OCI-LY3 (cell line): ENCODE measurements at regions not wholly inside any gene's neighbourhood (a gene's known extent, or its start where the extent isn't known, plus 50 kb on each side); places are given as distances from the start of the nearest gene placed in this dataset.

ENCODE experiments used
- H2AFZ ChIP-seq: fragments of 200-600, 300-600 bp; shearing (Covaris generic); 2 replicates; pipeline ENCODE4 v1.6.0; 2014; ENCODE audit warnings: antibody characterized with exemption, low read depth, low read length
- H3K27ac ChIP-seq: fragments of 200-600, 300-600 bp; sonication (generic); 2 replicates; pipeline ENCODE4 v1.5.1; 2014; ENCODE audit warnings: mild to moderate bottlenecking, low read length, moderate library complexity, mixed read lengths
- H3K27me3 ChIP-seq: fragments of 200-600, 300-600 bp; sonication (generic); 2 replicates; pipeline ENCODE4 v1.6.1; 2014; ENCODE audit warnings: low read depth, low read length, mixed read lengths
- H3K36me3 ChIP-seq: fragments of 200-600, 300-600 bp; sonication (generic); replicated peaks from 2 replicates; pipeline ENCODE3; 2014; ENCODE audit warnings: low read depth, low read length, mixed read lengths
- H3K4me1 ChIP-seq: fragments of 300-600, 200-600 bp; sonication (generic); 2 replicates; pipeline ENCODE4 v1.6.1; 2014; ENCODE audit warnings: low read length, mixed read lengths
- H3K4me2 ChIP-seq: fragments of 200-600, 300-600 bp; sonication (generic); 2 replicates; pipeline ENCODE4 v1.6.1; 2014; ENCODE audit warnings: low read length, mixed read lengths
- H3K4me3 ChIP-seq: fragments of 300-600, 200-600 bp; sonication (generic); 2 replicates; pipeline ENCODE4 v1.5.1; 2014; ENCODE audit warnings: antibody characterized with exemption, mild to moderate bottlenecking, low read length, moderate library complexity
- H3K79me2 ChIP-seq: fragments of 300-600, 200-600 bp; shearing (Covaris generic); 2 replicates; pipeline ENCODE4 v1.6.1; 2014; ENCODE audit warnings: mild to moderate bottlenecking, low read length, mixed read lengths
- H3K9ac ChIP-seq: fragments of 300-600, 200-600 bp; shearing (Covaris generic); 2 replicates; pipeline ENCODE4 v1.6.0; 2014; ENCODE audit warnings: mild to moderate bottlenecking, low read length, moderate library complexity
- H3K9me3 ChIP-seq: fragments of 200-600, 300-600 bp; shearing (Covaris generic); 2 replicates; pipeline ENCODE4 v1.6.1; 2014; ENCODE audit warnings: low read length, mixed read lengths; ENCODE audit not compliant: insufficient read depth
- H4K20me1 ChIP-seq: fragments of 200-600, 300-600 bp; sonication (generic); 2 replicates; pipeline ENCODE4 v1.6.1; 2016; ENCODE audit warnings: low read length, mixed read lengths; ENCODE audit not compliant: insufficient read depth
- CTCF ChIP-seq: fragments of 200-600, 300-600 bp; sonication (generic); IDR thresholded peaks from 2 replicates; pipeline ENCODE4 v1.5.1; 2014; ENCODE audit warnings: antibody characterized with exemption, low read length, low read depth
- EZH2phosphoT487 ChIP-seq: fragments of 200-600 bp; shearing (Covaris generic); IDR thresholded peaks from 2 replicates; pipeline ENCODE4 v1.6.1; 2018; ENCODE audit warnings: antibody characterized with exemption, mixed run types, low read depth

GRCh38 chr10:28790146-28790545 is 112.8 kb downstream of the BAMBI start:
- Histone ChIP-seq H3K9me3 (no peaks in the 10 kb centered on the region), H3K4me3 (peak overlapping the region; percentile 68), H2AFZ (peak overlapping the region; percentile 41; the same call in 1 of the 2 replicates), H3K9ac (peak overlapping the region; percentile 29), H4K20me1 (no peaks in the 10 kb centered on the region), H3K27me3 (no peaks in the 10 kb centered on the region), H3K4me2 (peak overlapping the region; percentile 93), H3K79me2 (no peaks in the 10 kb centered on the region), H3K27ac (peak overlapping the region; percentile 94), H3K4me1 (peaks cover 47% of the 10 kb centered on the region), H3K36me3 (no peaks in the 10 kb centered on the region)
- no peak for TF ChIP-seq CTCF

DNA sequence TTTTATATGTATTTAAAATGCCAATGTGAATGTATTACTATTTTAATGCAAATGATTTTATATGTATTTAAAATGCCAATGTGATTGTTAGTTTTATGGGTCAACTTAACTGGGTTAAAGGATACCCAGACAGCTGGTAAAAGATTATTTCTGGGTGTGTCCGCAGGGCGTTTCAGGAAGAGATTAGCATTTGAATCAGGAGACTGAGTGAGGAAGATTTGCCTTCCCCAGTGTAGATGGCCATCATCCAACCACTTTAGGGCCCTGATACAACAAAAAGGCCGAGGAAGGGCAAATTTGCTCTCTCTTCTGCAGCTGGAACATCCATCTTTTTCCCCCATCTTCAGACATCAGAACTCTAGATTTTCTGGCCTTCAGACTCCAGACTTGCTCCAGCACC is 116.2 kb downstream of the BAMBI start:
- H3K36me3 ChIP-seq, result no peaks in the 10 kb centered on the region
- H3K27ac ChIP-seq, result no peak overlapping the region
- H3K4me3 ChIP-seq, result no peak overlapping the region
- H4K20me1 ChIP-seq, result no peaks in the 10 kb centered on the region
- H3K4me1 ChIP-seq, result peaks cover 33% of the 10 kb centered on the region
- no peaks in the 10 kb centered on the region for H3K27me3 ChIP-seq
- no peak overlapping the region for H3K9ac ChIP-seq
- TF ChIP-seq EZH2phosphoT487 (no peak), CTCF (no peak)
- H3K79me2 ChIP-seq, result no peaks in the 10 kb centered on the region
- H2AFZ ChIP-seq, result no peak overlapping the region
- no peak overlapping the region for H3K4me2 ChIP-seq
- no peaks in the 10 kb centered on the region for H3K9me3 ChIP-seq

DNA sequence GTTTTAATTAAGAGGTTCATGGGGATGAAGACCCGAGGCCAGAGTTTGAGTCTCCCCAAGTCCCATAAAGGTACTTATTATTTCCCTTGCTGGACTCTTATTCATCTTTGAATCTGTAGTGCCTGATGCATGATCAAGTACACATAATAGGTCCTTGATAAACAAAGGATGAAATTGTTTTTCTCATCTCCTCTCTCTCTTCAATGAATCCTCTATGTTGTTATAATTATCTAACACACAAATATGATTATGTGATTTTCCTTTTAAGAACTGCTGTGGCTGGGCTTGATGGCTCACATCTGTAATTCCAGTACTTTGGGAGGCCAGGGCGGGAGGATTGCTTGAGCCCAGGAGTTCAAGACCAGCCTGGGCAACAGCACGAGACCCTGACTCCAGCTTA is 117.7 kb downstream of the BAMBI start:
- Histone ChIP-seq H3K36me3 (no peaks in the 10 kb centered on the region), H3K4me1 (peaks cover 18% of the 10 kb centered on the region), H3K4me2 (no peak overlapping the region), H3K79me2 (no peaks in the 10 kb centered on the region), H3K4me3 (no peak overlapping the region), H3K9me3 (no peaks in the 10 kb centered on the region), H3K9ac (no peak overlapping the region), H3K27me3 (no peaks in the 10 kb centered on the region), H4K20me1 (no peaks in the 10 kb centered on the region), H2AFZ (no peak overlapping the region), H3K27ac (no peak overlapping the region)
- TF ChIP-seq CTCF, result no peak

DNA sequence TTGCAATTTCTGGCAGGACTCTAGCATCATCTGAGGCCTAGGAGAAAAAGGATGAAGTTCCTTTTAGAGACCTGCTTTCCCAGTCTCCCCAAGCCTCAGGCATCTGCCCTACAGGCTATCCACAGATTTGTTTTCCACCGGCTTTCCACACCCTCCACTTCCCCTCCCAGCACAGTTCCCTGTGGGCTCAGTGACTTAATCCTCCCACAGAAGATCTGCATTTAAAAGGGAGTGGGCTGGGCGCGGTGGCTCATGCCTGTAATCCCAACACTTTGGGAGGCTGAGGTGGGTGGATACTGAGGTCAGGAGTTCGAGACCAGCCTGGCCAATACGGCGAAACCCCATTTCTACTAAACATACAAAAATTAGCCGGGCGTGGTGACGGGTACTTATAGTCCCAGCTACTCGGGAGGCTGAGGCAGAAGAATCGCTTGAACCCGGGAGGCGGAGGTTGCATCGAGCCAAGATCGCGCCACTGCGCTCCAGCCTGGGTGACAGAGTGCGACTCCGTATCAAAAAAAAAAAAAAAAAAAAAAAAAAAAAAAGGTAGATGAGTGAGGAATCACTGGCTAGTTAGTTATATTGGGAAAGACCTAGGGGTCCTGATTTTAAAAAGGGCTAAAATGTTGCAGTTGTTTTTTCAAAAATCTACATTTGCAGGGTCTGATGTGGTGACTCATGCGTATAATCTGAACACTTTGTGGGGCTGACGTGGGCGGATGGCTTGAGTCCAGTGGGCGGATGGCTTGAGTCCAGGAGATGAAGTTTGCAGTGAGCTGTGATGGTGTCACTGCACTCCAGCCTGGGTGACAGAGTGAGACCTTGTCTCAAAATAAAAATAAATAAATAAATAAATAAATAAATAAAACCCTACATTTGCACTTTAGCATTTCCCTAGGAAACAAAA is 119.5 kb downstream of the BAMBI start:
- no peaks in the 10 kb centered on the region for H3K36me3 ChIP-seq
- TF ChIP-seq CTCF (no peak), EZH2phosphoT487 (no peak)
- H3K4me2 ChIP-seq, result no peak overlapping the region
- H3K27ac ChIP-seq, result no peak overlapping the region
- H2AFZ ChIP-seq, result no peak overlapping the region
- no peaks in the 10 kb centered on the region for H3K79me2 ChIP-seq
- H4K20me1 ChIP-seq, result no peaks in the 10 kb centered on the region
- H3K4me1 ChIP-seq, result peaks cover 5% of the 10 kb centered on the region
- no peak overlapping the region for H3K4me3 ChIP-seq
- H3K27me3 ChIP-seq, result no peaks in the 10 kb centered on the region
- H3K9ac ChIP-seq, result no peak overlapping the region
- no peaks in the 10 kb centered on the region for H3K9me3 ChIP-seq
